Body of pancreas (tissue), 4 donors: ENCODE measurements at regions not wholly inside any gene's neighbourhood (a gene's known extent, or its start where the extent isn't known, plus 50 kb on each side); places are given as distances from the start of the nearest gene placed in this dataset.
A peak's percentile ranks its signal among the peaks of the same experiment; 100 is the strongest.

Experiments
- ATAC-seq: fragments of 150-250 bp; one replicate; pipeline ENCODE4 v1.9.1; 2016
- DNase-seq, 4 donors: peaks; one replicate each; pipeline ENCODE4 v3.0.0-alpha.2; 2019
- H3K27ac ChIP-seq, 4 donors: fragments of 200-600 bp; sonication (generic); 1 replicate in 3 of 4; 2 replicates in 1 of 4; pipeline versions ENCODE4 v1.5.1 to v1.6.1; 2016 to 2019; ENCODE audit warnings: mild to moderate bottlenecking in 1 of 4, mixed read lengths in 1 of 4, moderate library complexity in 1 of 4
- H3K27me3 ChIP-seq, 2 donors: fragments of 200-600 bp; sonication (generic); one replicate each; pipeline ENCODE4 v1.6.0; 2016; ENCODE audit warnings: mild to moderate bottlenecking in 1 of 2
- H3K36me3 ChIP-seq, 2 donors: fragments of 200-600 bp; sonication (generic); replicated peaks in 1 of 2; 2 replicates each; pipeline ENCODE4 v1.5.1; 2016; ENCODE audit warnings: low read depth in 2 of 2; ENCODE audit not compliant: insufficient read depth in 1 of 2
- H3K4me1 ChIP-seq: fragments of 200-600 bp; sonication (generic); one replicate; pipeline ENCODE4 v1.6.0; 2016
- H3K4me3 ChIP-seq, 2 donors: fragments of 200-600 bp; sonication (generic); 1 replicate in 1 of 2; 2 replicates in 1 of 2; pipeline ENCODE4 v1.5.1; 2016 to 2019
- H3K9me3 ChIP-seq, 3 donors: fragments of 200-600 bp; sonication (generic); 1 replicate in 2 of 3; 2 replicates in 1 of 3; pipeline ENCODE4 v1.5.1; 2016
- POLR2A ChIP-seq, 3 donors: fragments of 450-650 bp; IDR thresholded peaks; one replicate each; pipeline ENCODE4 v1.6.1; 2016; ENCODE audit warnings: antibody characterized with exemption in 3 of 3, mild to moderate bottlenecking in 2 of 3
- WGBS, 2 donors: methylation state at CpG; one replicate each; pipeline ENCODE4 v1.1.5; 2017; 5-methylcytosine and 5-hydroxymethylcytosine counted together
- intact Hi-C: fragments of 100-400 bp; cut with DNase I; formaldehyde crosslinking; loops from one replicate; pipeline ENCODE4 v1.15.1; 2023
- TF ChIP-seq, protein P1 (sequence below), 7 experiments: fragments of 450-650 bp in 4 of 7; fragments of 200-600 bp in 3 of 7; sonication (generic) in 3 of 7; IDR thresholded peaks; one replicate each; pipeline ENCODE4 v1.5.1; 2016 to 2019; ENCODE audit warnings: antibody characterized with exemption in 7 of 7

DNA sequence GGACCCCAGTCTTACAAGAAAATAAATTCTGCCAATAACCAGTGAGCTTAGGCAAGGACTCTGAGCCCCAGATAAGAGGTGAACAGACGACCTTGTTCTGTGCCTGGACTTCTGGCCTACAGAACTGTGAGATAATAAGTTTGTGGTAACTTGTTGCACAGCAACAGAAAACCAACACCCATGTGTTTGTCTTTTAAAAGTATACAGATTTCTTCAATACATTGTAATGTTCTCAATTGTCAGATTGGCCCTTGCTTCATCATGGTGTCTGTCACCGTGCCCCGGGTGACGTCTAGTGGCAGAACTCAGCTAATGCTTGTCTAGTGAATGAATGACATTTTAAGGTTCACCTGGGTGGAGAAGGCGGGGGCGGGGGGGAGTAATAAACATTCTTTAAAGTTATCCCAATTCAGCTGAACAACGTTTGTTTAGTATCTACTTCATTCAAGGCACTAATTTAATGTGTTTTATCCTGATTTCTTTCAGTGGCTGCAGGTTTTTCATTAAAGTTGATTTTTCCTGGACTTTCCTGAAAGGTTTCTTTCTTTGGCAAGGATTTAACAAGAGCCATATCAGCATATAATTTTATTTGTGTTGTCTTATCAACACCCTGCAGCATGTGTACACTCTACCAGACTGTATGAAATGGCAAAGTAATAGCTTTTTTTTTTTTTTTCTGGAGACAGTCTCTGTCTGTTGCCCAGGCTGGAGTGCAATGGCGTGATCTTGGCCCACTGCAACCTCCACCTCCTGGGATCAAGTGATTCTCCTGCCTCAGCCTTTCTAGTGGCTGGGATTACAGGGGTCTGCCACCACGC lies 123.8 kb upstream of the DLX2 start:
- intact Hi-C loops = no loop called here
- H3K27me3 ChIP-seq = no peaks in the 10 kb centered on the region
- H3K4me3 ChIP-seq = no peak overlapping the region
- no peak for TF ChIP-seq POLR2A (IDR thresholded peaks at IDR 0.05)
- TF ChIP-seq, protein P1, sequence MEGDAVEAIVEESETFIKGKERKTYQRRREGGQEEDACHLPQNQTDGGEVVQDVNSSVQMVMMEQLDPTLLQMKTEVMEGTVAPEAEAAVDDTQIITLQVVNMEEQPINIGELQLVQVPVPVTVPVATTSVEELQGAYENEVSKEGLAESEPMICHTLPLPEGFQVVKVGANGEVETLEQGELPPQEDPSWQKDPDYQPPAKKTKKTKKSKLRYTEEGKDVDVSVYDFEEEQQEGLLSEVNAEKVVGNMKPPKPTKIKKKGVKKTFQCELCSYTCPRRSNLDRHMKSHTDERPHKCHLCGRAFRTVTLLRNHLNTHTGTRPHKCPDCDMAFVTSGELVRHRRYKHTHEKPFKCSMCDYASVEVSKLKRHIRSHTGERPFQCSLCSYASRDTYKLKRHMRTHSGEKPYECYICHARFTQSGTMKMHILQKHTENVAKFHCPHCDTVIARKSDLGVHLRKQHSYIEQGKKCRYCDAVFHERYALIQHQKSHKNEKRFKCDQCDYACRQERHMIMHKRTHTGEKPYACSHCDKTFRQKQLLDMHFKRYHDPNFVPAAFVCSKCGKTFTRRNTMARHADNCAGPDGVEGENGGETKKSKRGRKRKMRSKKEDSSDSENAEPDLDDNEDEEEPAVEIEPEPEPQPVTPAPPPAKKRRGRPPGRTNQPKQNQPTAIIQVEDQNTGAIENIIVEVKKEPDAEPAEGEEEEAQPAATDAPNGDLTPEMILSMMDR (IDR thresholded peaks at IDR 0.05) = peak in 6 of 7 experiments; percentile 12 to 59 (median 38)
- peak; percentile 66 to 83 (median 77) for DNase-seq
- peak overlapping the region in 3 of 4 donors; percentile 25 to 71 (median 35) for H3K27ac ChIP-seq
- H3K36me3 ChIP-seq = no peaks in the 10 kb centered on the region
- H3K9me3 ChIP-seq = no peaks in the 10 kb centered on the region
- 32 to 41% methylated on average over 9 of the region's 9 CpGs for WGBS, 2 donors
- ATAC-seq = peak; percentile 97
- H3K4me1 ChIP-seq = peaks cover 34% of the 10 kb centered on the region

DNA sequence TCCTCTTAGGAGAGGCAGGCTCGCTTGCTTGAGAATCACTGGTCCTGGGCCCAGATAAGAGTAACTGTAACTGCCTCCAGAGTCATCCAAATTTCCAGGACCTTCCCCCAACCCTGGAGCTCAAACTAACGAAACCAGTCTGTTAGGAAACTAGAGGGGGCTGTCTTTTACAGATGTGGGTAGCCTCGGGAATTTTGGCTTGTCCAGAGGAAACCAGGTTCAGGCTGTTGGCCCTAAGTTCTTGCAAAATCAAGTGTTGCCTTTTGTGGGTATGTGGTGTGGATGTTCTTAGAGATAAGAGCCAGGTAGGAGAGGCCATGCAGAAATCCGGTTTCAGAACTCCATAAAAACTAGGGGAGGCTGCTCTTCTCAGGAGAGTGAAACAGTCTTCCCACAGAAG lies 125.0 kb upstream of the DLX2 start:
- Histone ChIP-seq H3K4me1 (peaks cover 43% of the 10 kb centered on the region), H3K27ac (no peak overlapping the region), H3K9me3 (no peaks in the 10 kb centered on the region), H3K4me3 (no peak overlapping the region), H3K27me3 (no peaks in the 10 kb centered on the region), H3K36me3 (no peaks in the 10 kb centered on the region)
- TF ChIP-seq POLR2A (IDR thresholded peaks at IDR 0.05) = no peak
- TF ChIP-seq, protein P1 (IDR thresholded peaks at IDR 0.05) = no peak
- no peak for ATAC-seq
- intact Hi-C loops = no loop called here
- DNase-seq = no peak
- 79 to 81% methylated on average over 4 of the region's 4 CpGs for WGBS, 2 donors

DNA sequence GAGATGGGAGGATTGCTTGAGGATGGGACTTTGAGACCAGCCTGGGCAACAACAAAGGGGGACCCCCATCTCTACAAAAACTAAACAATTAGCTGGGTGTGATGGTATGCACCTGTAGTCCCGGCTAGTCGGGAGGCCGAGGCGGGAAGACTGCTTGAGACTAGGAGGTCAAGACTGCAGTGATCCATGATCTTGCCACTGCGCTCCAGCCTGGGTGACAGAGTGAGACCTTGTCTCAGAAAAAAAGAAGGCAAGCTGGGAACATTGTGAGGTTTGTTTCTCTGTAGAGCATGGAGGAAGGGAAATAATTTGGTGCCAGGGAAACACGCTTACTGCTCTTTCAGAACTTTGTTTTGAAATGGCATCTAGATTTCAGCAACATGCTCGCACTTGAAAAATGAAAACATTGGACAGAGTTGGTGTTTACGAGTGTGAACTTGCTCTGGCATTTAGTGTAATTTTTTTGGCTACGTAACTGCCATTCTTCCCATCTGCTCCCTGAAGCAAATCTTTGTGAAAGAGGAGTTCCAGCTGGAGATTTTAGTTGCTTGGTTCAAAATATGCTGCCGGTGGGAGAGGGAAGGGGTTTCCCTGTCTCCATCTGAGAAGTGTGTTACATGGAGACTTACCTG lies 125.6 kb upstream of the DLX2 start:
- H3K27ac ChIP-seq = no peak overlapping the region
- DNase-seq (no peak), ATAC-seq (no peak)
- intact Hi-C loops = no loop called here
- H3K4me3 ChIP-seq = no peak overlapping the region
- H3K9me3 ChIP-seq = no peaks in the 10 kb centered on the region
- H3K36me3 ChIP-seq = no peaks in the 10 kb centered on the region
- TF ChIP-seq, protein P1 (IDR thresholded peaks at IDR 0.05) = no peak
- TF ChIP-seq POLR2A (IDR thresholded peaks at IDR 0.05) = no peak
- H3K4me1 ChIP-seq = peaks cover 42% of the 10 kb centered on the region
- H3K27me3 ChIP-seq = no peaks in the 10 kb centered on the region
- 89 to 93% methylated on average over 10 of the region's 10 CpGs for WGBS, 2 donors

DNA sequence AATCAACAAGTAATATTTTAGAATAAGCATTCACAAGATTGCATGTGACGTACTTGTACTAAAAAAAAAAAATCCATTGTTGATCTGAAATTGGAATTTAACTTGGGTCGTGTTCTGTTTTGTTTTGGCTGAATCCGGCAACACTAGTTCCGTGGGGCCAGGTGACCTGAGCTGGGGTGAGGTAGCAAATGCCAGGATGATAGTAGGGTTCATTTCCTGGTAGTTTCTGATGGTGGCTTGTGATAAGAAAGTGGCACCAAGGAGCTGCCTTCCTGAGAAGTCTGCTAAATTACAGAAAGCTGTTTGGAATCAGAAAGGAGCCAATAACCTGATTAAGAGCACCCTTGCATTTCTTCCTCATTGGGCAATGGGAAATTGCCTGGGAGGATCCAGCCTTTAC lies 126.4 kb upstream of the DLX2 start:
- whole genome bisulfite sequencing, 2 donors = 77 to 79% methylated on average over 4 of the region's 4 CpGs
- H3K27me3 ChIP-seq = no peaks in the 10 kb centered on the region
- no peaks in the 10 kb centered on the region for H3K36me3 ChIP-seq
- no peak overlapping the region for H3K27ac ChIP-seq
- no peak for ATAC-seq
- H3K4me1 ChIP-seq = peaks cover 35% of the 10 kb centered on the region
- H3K4me3 ChIP-seq = no peak overlapping the region
- no peaks in the 10 kb centered on the region for H3K9me3 ChIP-seq
- no peak for TF ChIP-seq POLR2A (IDR thresholded peaks at IDR 0.05)
- TF ChIP-seq, protein P1 (IDR thresholded peaks at IDR 0.05) = no peak
- intact Hi-C loops = no loop called here
- DNase-seq = no peak
